ENCODE measurements at regions not wholly inside any gene's neighbourhood (a gene's known extent, or its start where the extent isn't known, plus 50 kb on each side); places are given as distances from the start of the nearest gene placed in this dataset.

- TF ChIP-seq CTCF (IDR thresholded peaks at IDR 0.05) = no peak
Observed at GRCh38 chr13:39965309-39965708, 309.8 kb downstream of the COG6 start.

DNA sequence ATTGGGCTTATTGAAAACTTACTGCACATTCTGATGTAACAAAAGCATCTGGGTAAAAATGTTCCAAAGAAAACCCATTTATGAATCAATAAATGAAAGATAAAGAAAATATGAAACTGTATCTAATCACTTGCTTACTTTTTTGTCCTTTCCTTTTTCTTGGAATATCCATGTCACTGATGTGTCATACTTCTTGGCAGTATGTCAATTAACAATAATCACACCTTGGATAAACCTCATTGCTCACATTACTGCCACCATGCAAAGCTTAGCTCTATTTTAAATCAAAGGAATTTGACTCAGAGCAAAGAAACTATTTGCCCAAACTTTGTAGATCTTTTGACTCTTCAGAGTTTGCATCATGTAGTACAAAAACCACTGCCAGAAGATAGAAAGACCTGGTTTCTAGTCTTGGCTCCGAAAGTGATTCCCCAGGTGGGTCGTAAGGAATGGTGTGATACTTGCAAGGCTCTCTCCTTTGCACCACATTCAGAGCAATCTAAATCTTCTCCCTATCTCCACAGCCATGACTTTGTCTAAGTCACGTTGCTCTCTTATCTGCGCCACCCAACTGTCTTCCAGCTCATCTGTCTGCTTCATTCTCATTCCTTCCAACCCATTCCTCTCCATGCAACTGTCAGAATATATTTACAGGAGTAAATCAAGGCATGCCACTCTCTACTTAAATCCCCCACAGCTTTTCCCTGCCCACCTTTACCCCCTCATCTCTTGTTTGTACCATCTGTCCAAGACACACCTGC, 311.9 kb downstream of the COG6 start:
- TF ChIP-seq CTCF (IDR thresholded peaks at IDR 0.05) = no peak

GRCh38 chr13:39968646-39969475, 313.4 kb downstream of the COG6 start:
- TF ChIP-seq CTCF (IDR thresholded peaks at IDR 0.05) = no peak

DNA sequence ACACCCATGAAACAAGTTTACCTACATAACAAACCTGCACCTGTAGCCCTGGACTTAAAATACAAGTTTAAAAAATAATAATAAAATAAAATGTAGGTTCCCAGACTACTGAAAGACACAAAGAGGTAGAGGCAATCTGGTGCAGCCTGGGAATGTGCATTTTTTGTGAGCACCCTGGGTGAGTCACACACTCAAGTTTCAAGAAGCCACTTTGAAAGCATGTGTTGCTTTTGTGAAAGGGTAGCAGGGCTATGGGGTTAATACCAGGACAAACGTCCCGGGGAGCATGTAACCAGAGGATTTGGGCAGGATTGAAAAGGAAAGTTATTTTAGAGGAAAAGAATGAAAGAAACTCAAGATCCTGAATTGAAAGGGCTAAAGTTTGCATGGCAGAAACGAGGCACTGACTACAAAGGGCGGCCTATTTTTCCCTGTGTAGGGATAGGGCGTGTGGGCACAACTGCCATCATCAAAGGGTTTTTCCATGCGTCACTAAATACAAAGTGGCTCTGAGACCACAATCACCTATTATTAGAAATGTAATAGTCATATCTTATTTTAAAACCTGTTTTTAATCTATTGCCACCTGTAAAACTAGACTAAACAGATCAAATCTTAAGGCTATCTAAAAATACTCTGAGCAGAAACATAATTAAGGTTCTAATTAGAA, 314.9 kb downstream of the COG6 start:
- TF ChIP-seq CTCF (IDR thresholded peaks at IDR 0.05) = no peak

- no peak for TF ChIP-seq CTCF (IDR thresholded peaks at IDR 0.05)
Observed at GRCh38 chr13:39971526-39971925, 316.1 kb downstream of the COG6 start.

- TF ChIP-seq CTCF (IDR thresholded peaks at IDR 0.05) = no peak
Observed at GRCh38 chr13:39976481-39976880, 321.0 kb downstream of the COG6 start.

- TF ChIP-seq CTCF (IDR thresholded peaks at IDR 0.05) = no peak
Observed at GRCh38 chr13:39981056-39981455, 325.6 kb downstream of the COG6 start.
